GM20000 (cell line): ENCODE measurements at regions not wholly inside any gene's neighbourhood (a gene's known extent, or its start where the extent isn't known, plus 50 kb on each side); places are given as distances from the start of the nearest gene placed in this dataset.
A peak's percentile ranks its signal among the peaks of the same experiment; 100 is the strongest.

ENCODE experiments used
- DNase-seq: peaks from one replicate; pipeline ENCODE4 v3.0.0; 2012; ENCODE audit warnings: low spot score
- TF ChIP-seq, protein P1 (sequence below): IDR thresholded peaks from 2 replicates; pipeline ENCODE4 v1.5.1; 2012; ENCODE audit warnings: mild to moderate bottlenecking, control low read depth; ENCODE audit errors: extremely low read depth, missing control alignments

DNA sequence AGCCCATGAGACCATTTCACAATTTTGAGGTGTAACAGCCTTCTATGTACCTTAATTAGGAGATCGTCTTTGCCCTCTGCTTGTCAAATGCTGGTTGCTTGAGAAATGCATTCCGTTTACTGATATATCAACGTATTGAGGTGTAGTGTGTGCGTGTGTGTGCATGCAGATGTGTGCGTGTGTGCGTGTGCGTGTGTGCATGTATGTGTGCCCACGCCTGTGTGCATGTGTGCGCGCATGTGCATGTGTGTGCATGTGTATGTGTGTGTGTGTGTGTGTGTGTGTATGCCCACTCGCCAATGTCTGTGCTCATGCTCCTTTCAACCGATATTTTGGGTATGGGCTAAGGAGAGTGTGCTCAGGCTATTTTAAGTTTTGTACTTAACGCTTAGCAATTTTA is 81.5 kb upstream of the ZFHX3 start:
- TF ChIP-seq, protein P1, sequence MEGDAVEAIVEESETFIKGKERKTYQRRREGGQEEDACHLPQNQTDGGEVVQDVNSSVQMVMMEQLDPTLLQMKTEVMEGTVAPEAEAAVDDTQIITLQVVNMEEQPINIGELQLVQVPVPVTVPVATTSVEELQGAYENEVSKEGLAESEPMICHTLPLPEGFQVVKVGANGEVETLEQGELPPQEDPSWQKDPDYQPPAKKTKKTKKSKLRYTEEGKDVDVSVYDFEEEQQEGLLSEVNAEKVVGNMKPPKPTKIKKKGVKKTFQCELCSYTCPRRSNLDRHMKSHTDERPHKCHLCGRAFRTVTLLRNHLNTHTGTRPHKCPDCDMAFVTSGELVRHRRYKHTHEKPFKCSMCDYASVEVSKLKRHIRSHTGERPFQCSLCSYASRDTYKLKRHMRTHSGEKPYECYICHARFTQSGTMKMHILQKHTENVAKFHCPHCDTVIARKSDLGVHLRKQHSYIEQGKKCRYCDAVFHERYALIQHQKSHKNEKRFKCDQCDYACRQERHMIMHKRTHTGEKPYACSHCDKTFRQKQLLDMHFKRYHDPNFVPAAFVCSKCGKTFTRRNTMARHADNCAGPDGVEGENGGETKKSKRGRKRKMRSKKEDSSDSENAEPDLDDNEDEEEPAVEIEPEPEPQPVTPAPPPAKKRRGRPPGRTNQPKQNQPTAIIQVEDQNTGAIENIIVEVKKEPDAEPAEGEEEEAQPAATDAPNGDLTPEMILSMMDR = no peak
- no peak for DNase-seq

DNA sequence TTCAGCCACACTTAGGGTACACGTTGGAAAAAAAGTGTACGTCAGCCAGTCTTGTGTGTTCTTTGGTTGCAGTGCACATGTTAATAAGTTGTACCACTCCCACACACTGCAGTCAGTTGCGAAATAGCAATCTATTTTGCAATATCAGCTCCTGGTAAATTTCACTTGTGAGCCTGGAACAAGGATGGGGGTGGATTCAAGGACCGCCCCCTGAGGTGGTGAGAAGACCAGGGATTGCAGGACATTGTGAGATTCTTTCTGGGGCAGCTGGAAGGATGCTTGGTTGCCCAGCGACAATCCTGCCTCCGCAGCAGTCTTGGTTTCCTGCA is 78.6 kb upstream of the ZFHX3 start:
- DNase-seq = no peak
- TF ChIP-seq, protein P1 = no peak

DNA sequence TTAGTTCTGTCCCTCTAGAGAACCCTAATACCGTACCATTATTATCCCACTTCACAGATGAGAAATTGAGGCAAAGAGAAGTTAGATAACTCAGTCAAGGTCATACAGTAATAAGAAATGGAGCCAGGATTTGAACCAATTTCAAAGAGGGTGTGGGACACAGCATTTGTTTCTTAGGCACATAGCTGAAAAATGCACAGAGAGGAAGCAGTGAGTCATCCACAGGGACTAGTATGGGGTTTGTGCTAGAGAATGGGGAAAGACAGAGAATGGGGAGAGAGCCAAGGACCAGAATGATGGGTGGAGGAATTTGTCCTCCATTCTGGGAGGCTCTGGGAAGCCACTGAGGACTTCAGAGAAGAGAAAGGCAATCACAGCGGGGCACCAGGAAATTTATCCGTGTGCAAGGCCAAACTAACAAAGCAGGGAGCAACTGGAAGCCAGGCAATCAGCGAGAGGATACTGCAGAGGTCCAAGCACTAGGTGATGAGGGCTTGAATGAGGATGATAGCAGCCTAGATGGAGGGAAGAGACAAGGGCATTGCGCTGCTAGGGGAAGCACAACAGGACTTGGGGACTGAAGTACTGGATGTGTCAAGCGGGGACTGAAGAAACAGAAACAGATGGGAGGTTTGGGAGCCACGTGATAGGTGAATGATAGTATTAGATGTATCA is 78.1 kb upstream of the ZFHX3 start:
- no peak for DNase-seq
- TF ChIP-seq, protein P1 = no peak

DNA sequence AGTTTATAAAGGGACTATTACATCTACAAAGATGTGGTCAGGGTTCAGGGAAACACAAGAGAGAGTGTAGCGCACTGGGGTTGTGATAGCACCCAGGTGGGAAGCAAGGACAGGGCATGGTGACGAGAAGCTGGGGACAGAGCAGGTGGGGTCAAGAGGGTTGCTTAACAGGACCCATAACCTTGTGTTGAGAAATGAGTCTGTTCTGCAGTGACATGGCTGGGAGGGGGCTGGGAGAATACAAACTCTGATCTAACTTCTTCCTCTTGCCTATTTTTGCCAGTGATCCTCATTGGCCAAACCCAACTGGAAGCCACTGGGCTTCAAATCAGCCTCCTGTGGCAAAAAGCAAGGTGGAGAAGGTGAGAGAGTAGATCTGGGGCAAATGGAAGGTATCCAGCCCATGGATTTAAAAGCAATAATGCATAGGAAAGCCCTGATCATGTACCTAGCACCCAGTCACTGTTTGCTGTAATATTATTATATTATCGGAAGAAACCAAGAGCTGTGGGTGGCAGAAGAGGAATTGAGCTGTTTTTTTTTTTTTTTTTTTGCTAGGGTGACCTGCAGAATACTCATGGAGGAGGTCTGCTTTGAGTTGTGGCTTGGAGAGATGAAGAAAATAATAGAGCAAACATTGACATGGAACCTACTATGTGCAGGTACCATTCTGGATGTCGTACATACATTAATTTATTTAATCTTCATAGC is 76.9 kb upstream of the ZFHX3 start:
- DNase-seq = no peak

GRCh38 chr16:73124097-73124652 is 76.2 kb upstream of the ZFHX3 start:
- TF ChIP-seq, protein P1 = no peak
- no peak for DNase-seq

More for the DNA sequence above, 76.9 kb upstream of the ZFHX3 start:
- TF ChIP-seq, protein P1 = no peak

DNA sequence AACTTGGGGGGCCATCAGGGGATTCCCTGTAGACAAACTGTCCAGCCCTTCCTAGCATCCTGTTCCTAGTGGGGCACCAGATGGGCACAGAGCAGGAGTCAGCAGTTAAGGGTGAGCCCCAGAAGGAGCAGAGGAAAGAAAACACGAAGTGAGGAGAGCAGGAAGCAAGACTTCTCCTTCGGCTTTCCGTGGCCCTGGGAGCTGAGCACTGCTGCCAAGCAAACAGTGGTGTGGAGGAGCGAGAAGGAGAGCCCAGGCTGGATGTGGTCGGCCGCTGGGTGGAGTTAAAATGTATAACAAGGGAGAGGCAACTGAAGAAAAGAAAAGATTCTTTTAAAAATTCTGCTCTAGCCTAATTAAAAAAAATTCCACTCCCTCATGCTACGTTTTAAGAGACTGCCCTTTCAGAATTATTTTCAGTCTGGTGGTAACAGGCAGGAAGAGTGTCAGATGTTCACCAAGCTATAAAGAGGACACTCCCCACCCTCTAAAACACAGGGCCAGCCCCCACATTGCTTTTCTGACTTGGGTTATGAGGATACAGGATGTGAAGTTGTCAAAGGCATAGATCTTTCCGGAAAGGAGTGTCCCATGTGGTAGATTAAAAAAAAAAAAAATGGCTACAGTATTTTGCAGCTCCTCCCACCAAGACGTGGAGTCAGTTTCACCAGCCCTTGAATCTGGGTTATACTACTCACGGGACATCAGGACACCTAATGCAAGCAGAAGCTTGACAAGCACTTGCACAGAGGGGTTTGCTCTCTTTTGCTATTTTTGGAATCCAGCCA is 74.9 kb upstream of the ZFHX3 start:
- peak; percentile 16 for DNase-seq
- TF ChIP-seq, protein P1 = no peak

GRCh38 chr16:73116576-73116975 is 68.6 kb upstream of the ZFHX3 start:
- DNase-seq = no peak
- TF ChIP-seq, protein P1 = no peak
